MM.1S (cell line): ENCODE measurements at regions not wholly inside any gene's neighbourhood (a gene's known extent, or its start where the extent isn't known, plus 50 kb on each side); places are given as distances from the start of the nearest gene placed in this dataset.

Source experiments
- CTCF ChIP-seq: fragments of 300-600 bp; sonication (generic); IDR thresholded peaks from 2 replicates; pipeline ENCODE4 v1.5.1; 2016; ENCODE audit warnings: antibody characterized with exemption, low read length, mixed read lengths
- EZH2 ChIP-seq: fragments of 300-600 bp; sonication (generic); optimal IDR thresholded peaks from 2 replicates; pipeline ENCODE3; 2017; ENCODE audit warnings: low read depth, mild to moderate bottlenecking, antibody characterized with exemption, low read length, mixed read lengths

DNA sequence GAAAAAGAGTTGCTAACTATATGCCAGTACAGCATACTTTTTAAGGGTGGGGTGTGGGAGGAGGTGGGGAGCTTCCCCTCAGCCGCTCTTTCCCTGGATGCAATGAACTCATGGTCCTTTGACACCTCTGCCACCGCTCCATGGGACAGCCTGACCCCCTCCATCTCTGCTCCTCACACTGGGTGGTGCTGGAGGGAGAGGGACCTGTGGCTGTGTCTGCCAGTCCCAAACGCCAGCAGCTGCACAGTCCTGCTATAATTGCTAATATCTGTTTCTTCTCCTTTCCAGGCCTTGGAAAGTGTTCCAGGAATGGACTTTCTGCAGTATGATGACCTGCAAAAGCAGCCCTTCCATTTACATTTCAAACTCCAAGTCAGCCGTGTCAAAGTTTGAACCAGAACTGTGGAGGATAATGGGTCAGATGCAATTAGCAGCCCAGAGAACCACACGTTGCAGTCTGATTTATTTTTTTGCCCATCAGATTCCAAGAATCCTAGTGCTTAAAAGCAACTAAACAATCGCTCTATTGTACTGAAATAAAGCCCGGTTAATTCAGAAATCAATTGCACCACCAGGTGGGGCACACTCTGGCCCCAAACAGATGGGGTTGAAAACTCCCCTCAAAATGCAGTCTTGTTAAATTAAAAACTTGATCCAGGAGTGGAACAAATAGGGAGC, 160.7 kb upstream of the LMO4 start:
- no peak for TF ChIP-seq EZH2
- TF ChIP-seq CTCF = 0 out of 2 replicates have a peak, but pooled peaks have one; percentile 5
